ENCODE measurements at regions not wholly inside any gene's neighbourhood (a gene's known extent, or its start where the extent isn't known, plus 50 kb on each side); places are given as distances from the start of the nearest gene placed in this dataset.

DNA sequence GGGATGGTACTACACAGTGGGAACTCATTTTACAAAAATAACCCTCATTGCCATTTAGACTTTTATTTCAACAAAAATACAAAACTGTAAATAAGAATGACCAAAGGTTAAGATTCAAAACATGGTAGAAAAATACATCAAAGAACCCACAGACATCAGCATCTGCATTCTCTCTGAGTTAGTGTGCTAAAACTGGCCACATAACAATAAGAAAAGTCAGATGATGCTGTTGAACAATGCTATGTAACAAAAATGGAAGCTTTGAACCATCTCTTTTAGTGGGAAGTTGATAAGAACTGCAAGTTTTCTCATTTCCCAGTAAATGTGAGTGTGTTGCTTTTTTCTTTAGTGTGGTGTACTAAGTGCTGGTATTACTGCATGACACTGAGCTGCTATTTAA is 888.4 kb upstream of the EPHA5 start:
- Histone ChIP-seq H3K9me1 (replicated peaks; ENCODE audit: control insufficient read depth, extremely low read depth, insufficient read depth, low read length) (no peaks in the 10 kb centered on the region), H4K20me1 (replicated peaks; ENCODE audit: control insufficient read depth, extremely low read depth, insufficient read depth, low read length) (no peaks in the 10 kb centered on the region), H3K27ac (ENCODE audit: insufficient read depth, low read depth, low read length) (no peak overlapping the region), H3K4me1 (ENCODE audit: control insufficient read depth, extremely low read depth, insufficient read depth, low read length) (no peaks in the 10 kb centered on the region), H3K4me3 (replicated peaks in 1 of 3; ENCODE audit: insufficient read depth in 1 of 3, low read depth in 1 of 3, low read length in 3 of 3) (no peak overlapping the region), H3K36me3 (ENCODE audit: control insufficient read depth in 2 of 2, extremely low read depth in 1 of 2, insufficient read depth in 2 of 2, low read length in 2 of 2) (no peaks in the 10 kb centered on the region), H3K9ac (replicated peaks; ENCODE audit: extremely low read depth, insufficient read depth, low read length) (no peak overlapping the region), H3K4me2 (ENCODE audit: insufficient read depth, low read length) (no peak overlapping the region), H3K27me3 (ENCODE audit: control insufficient read depth in 2 of 2, insufficient read depth in 2 of 2, low read length in 2 of 2) (no peaks in the 10 kb centered on the region), H2AFZ (ENCODE audit: low read depth, low read length) (no peak overlapping the region), H3K9me3 (replicated peaks; ENCODE audit: control insufficient read depth, insufficient read depth, low read length) (no peaks in the 10 kb centered on the region), H3K79me2 (ENCODE audit: control insufficient read depth, insufficient read depth, low read length) (no peaks in the 10 kb centered on the region)
- intact Hi-C loops (cut with micrococcal nuclease): no loop called here
- no TSS peak for BruUV-seq (replicated peaks)
- FAIRE-seq (no peak), DNase-seq (ENCODE audit: low read depth, low spot score) (no peak)
- ChIA-PET POLR2A (no interaction called here), CTCF (no interaction called here)
- dilution Hi-C loops (cut with MboI; ENCODE audit: extremely low pct_ligation_motif_present, low sequenced_read_pairs): no loop called here
- TF ChIP-seq POLR2AphosphoS5 (IDR thresholded peaks at IDR 0.05; ENCODE audit: insufficient read depth, low read depth, low read length) (no peak), FOS (IDR thresholded peaks at IDR 0.05; ENCODE audit: borderline replicate concordance, insufficient read depth, low read length) (no peak), JUN (IDR thresholded peaks at IDR 0.05; ENCODE audit: borderline replicate concordance, insufficient read depth, insufficient read length, low read depth) (no peak), GATA2 (IDR thresholded peaks at IDR 0.05; ENCODE audit: insufficient read depth, insufficient read length, low read depth, low read length) (no peak), EZH2 (IDR thresholded peaks at IDR 0.05; ENCODE audit: borderline replicate concordance, low read depth, low read length, severe bottlenecking) (no peak), POLR2A (IDR thresholded peaks at IDR 0.05; ENCODE audit: low read depth, low read length) (no peak)
- TF ChIP-seq, protein P1, sequence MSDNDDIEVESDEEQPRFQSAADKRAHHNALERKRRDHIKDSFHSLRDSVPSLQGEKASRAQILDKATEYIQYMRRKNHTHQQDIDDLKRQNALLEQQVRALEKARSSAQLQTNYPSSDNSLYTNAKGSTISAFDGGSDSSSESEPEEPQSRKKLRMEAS (IDR thresholded peaks at IDR 0.05; ENCODE audit: insufficient read depth, insufficient read length): no peak
- TF ChIP-seq, protein P2, sequence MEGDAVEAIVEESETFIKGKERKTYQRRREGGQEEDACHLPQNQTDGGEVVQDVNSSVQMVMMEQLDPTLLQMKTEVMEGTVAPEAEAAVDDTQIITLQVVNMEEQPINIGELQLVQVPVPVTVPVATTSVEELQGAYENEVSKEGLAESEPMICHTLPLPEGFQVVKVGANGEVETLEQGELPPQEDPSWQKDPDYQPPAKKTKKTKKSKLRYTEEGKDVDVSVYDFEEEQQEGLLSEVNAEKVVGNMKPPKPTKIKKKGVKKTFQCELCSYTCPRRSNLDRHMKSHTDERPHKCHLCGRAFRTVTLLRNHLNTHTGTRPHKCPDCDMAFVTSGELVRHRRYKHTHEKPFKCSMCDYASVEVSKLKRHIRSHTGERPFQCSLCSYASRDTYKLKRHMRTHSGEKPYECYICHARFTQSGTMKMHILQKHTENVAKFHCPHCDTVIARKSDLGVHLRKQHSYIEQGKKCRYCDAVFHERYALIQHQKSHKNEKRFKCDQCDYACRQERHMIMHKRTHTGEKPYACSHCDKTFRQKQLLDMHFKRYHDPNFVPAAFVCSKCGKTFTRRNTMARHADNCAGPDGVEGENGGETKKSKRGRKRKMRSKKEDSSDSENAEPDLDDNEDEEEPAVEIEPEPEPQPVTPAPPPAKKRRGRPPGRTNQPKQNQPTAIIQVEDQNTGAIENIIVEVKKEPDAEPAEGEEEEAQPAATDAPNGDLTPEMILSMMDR (IDR thresholded peaks at IDR 0.05; ENCODE audit: extremely low read depth in 1 of 2, insufficient read depth in 1 of 2, low read depth in 1 of 2, low read length in 2 of 2): no peak

Measured in endothelial cell of umbilical vein (primary cell).